ENCODE measurements at regions not wholly inside any gene's neighbourhood (a gene's known extent, or its start where the extent isn't known, plus 50 kb on each side); places are given as distances from the start of the nearest gene placed in this dataset.

DNA sequence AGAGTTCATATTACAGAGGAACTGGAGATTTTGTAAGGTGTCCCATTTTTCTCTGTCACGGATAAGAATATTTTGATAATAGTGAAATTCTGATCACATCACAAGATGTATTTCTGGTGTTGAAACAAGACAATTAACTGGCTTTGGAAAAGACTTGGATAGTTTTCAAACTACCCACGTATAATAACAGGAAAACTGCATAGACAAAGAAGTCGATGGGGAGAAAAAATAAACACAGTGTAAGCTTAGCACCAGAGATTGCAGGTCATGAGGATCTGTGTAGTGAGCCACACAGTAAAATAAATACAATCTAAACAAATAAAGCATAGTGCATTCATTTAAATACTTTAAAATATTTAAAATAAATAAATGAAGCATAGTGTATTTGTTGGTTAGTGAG, 452.3 kb upstream of the ADAMTS5 start (continued):
- no peak for TF ChIP-seq ZNF532 (CRISPR knock-in tag; IDR thresholded peaks at IDR 0.05; ENCODE audit: borderline replicate concordance)

DNA sequence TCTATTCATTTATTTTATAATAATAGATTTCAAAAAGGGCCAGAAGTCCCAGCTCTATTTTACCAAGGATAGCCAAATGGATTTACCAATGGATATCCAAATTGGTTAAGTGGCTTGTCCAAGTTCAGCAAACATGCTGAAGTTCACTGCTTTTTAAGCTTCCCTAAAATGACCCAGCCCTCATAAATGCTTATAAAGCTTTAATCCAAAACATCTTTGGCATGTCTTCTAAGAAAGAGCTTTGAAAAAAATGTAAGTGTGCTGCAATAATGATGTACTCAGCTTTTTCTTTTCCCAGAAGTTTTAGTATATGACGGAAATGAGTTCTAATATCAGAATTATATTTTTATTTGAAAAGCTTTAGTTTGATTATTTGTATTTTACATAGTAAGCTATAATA, 451.5 kb upstream of the ADAMTS5 start:
- POLR2A ChIA-PET: no interaction called here
- DNase-seq (ENCODE audit: low spot score) (no peak), ATAC-seq (no peak)
- Mint-ChIP-seq H3K36me3 (no peaks in the 10 kb centered on the region; the same call in 1 of the 2 replicates), H3K27ac (no peak overlapping the region), H3K4me3 (no peak overlapping the region), H3K27me3 (ENCODE audit: low read depth) (no peaks in the 10 kb centered on the region), H3K9me3 (peaks cover 8% of the 10 kb centered on the region; the same call in 1 of the 2 replicates), H3K4me1 (peaks cover 33% of the 10 kb centered on the region)
- TF ChIP-seq, protein P1, sequence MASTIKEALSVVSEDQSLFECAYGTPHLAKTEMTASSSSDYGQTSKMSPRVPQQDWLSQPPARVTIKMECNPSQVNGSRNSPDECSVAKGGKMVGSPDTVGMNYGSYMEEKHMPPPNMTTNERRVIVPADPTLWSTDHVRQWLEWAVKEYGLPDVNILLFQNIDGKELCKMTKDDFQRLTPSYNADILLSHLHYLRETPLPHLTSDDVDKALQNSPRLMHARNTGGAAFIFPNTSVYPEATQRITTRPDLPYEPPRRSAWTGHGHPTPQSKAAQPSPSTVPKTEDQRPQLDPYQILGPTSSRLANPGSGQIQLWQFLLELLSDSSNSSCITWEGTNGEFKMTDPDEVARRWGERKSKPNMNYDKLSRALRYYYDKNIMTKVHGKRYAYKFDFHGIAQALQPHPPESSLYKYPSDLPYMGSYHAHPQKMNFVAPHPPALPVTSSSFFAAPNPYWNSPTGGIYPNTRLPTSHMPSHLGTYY (CRISPR knock-in tag; IDR thresholded peaks at IDR 0.05): no peak
- TF ChIP-seq, protein P2, sequence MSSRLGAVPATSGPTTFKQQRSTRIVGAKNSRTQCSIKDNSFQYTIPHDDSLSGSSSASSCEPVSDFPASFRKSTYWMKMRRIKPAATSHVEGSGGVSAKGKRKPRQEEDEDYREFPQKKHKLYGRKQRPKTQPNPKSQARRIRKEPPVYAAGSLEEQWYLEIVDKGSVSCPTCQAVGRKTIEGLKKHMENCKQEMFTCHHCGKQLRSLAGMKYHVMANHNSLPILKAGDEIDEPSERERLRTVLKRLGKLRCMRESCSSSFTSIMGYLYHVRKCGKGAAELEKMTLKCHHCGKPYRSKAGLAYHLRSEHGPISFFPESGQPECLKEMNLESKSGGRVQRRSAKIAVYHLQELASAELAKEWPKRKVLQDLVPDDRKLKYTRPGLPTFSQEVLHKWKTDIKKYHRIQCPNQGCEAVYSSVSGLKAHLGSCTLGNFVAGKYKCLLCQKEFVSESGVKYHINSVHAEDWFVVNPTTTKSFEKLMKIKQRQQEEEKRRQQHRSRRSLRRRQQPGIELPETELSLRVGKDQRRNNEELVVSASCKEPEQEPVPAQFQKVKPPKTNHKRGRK (CRISPR knock-in tag; IDR thresholded peaks at IDR 0.05; ENCODE audit: borderline replicate concordance): no peak
- TF ChIP-seq ZNF263 (CRISPR knock-in tag; IDR thresholded peaks at IDR 0.05; ENCODE audit: low read depth): no peak
- TF ChIP-seq SMAD4 (CRISPR knock-in tag; IDR thresholded peaks at IDR 0.05): no peak
- no peak for TF ChIP-seq ZNF396 (CRISPR knock-in tag; IDR thresholded peaks at IDR 0.05; ENCODE audit: borderline replicate concordance)
- no peak for TF ChIP-seq ATF2 (CRISPR knock-in tag; IDR thresholded peaks at IDR 0.05; ENCODE audit: borderline replicate concordance, low read depth)
- no peak for TF ChIP-seq ZNF121 (CRISPR knock-in tag; IDR thresholded peaks at IDR 0.05)
- TF ChIP-seq NFYB (CRISPR knock-in tag; conservative IDR thresholded peaks at IDR 0.05; ENCODE audit: low read depth): no peak
- TF ChIP-seq, protein P3, sequence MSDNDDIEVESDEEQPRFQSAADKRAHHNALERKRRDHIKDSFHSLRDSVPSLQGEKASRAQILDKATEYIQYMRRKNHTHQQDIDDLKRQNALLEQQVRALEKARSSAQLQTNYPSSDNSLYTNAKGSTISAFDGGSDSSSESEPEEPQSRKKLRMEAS (CRISPR knock-in tag; IDR thresholded peaks at IDR 0.05): no peak
- TF ChIP-seq, protein P4, sequence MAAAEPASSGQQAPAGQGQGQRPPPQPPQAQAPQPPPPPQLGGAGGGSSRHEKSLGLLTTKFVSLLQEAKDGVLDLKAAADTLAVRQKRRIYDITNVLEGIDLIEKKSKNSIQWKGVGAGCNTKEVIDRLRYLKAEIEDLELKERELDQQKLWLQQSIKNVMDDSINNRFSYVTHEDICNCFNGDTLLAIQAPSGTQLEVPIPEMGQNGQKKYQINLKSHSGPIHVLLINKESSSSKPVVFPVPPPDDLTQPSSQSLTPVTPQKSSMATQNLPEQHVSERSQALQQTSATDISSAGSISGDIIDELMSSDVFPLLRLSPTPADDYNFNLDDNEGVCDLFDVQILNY (CRISPR knock-in tag; IDR thresholded peaks at IDR 0.05): no peak
- TF ChIP-seq ZNF232 (CRISPR knock-in tag; IDR thresholded peaks at IDR 0.05): no peak
- TF ChIP-seq, protein P5, sequence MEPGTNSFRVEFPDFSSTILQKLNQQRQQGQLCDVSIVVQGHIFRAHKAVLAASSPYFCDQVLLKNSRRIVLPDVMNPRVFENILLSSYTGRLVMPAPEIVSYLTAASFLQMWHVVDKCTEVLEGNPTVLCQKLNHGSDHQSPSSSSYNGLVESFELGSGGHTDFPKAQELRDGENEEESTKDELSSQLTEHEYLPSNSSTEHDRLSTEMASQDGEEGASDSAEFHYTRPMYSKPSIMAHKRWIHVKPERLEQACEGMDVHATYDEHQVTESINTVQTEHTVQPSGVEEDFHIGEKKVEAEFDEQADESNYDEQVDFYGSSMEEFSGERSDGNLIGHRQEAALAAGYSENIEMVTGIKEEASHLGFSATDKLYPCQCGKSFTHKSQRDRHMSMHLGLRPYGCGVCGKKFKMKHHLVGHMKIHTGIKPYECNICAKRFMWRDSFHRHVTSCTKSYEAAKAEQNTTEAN (CRISPR knock-in tag; IDR thresholded peaks at IDR 0.05): no peak
- TF ChIP-seq MXD4 (CRISPR knock-in tag; IDR thresholded peaks at IDR 0.05; ENCODE audit: borderline replicate concordance): no peak
- TF ChIP-seq HMGA2 (CRISPR knock-in tag; IDR thresholded peaks at IDR 0.05): no peak
- CTCF ChIA-PET: interaction anchor here (0.8 kb wide), 1 partner anchor 41 kb away, joined by 3 read pairs; no protein-coding TSS in a partner anchor
